ENCODE measurements at regions not wholly inside any gene's neighbourhood (a gene's known extent, or its start where the extent isn't known, plus 50 kb on each side); places are given as distances from the start of the nearest gene placed in this dataset.
A peak's percentile ranks its signal among the peaks of the same experiment; 100 is the strongest.
"Not testable (repeated sequence)": the region's sequence is repeated elsewhere in the genome, so short reads cannot be mapped to it uniquely, and the experiment has no call there.

DNA sequence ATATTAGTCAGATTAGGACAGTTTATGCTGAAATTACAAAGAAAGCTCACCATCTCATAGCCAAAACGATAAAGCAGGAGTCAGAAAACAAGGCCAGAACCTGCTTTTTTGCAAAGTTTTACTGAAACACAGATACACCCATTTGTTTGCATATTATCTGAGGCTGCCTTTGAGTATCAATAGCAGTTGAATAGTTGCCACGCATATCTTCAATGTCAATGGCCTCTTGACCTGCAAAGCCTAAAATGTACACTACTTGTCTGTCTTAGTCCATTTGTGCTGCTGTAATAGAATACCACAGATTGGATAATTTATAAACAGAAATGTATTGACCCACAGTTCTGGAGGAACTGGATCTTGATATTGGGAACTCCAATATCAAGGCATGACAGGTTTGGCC is 94.1 kb upstream of the NT5E start:
- DNase-seq: no peak

DNA sequence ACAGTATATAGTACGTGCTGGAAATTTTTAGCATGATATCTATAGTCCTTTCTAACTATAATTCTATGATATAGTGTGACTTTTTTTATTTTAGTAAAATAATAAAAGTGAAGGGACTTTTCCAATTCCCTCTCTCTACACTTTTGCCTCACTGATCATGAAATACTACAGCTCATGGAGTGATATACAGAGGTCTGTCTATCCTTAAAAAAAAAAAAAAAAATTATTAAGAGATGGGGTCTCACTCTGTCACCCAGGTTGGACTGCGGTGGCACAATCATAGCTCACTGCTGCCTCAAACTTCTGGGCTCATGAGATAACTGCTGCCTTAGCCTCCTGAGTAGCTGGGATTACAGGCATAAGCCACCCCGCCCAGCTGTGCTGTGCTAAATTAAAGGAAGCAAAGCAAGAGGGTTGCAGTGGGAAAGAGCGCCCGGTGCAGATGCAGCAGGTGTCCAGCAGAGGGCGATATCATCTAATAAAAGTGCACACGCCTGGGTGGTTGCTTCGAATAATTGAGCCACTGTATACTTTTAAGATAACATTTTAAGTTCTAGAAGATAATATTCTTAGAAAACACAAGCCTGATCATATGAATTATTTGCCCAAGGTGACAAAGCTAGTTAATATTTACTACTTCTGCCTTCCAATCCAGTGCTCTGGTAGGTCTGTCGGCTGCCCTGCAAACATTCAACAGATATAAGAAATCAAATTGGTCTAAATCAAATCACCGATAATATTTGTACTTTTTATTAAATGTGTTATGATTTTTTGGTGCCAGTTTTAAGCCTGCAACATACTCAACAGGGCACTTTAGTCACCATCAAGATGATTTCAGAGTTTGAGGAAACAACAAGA is 94.9 kb upstream of the NT5E start:
- peak; percentile 65 for DNase-seq

DNA sequence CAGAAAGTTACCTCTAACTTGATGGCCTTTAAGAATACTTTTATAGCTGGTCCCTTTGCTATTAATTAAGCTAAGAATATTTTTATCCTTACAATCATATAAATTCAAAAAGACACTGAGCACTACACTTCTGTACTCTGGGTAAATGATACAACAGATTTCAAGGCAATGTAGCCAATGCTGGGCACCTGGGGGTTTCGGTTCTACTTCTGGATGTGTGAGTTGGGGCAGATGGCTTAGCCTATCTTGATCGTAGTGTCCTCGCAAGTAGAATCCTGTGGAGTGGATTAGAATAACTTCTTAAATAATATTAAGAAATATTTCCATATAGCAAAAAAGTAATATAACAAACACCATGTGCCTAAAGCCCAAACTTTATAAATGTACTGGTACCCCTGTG is 96.9 kb upstream of the NT5E start:
- DNase-seq: no peak

DNA sequence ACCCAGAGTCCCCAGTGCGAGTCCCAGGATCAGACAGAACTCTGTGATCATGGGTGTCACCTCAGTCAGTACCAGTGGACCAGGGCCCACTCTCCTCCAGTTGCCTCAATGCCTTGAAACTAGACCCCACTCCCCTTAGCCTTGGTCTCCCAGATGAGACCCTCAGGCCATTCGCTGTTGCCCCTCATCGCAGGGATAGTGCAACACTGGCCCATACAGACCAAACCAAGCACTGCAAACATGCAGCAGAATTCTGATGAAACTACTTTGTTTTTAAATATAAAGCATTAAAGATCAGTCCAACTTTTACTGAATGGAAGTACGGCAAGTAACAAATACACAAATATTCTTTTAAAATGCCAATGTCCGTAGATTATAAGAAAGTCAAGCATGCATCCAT is 101.2 kb upstream of the NT5E start:
- DNase-seq: no peak

DNA sequence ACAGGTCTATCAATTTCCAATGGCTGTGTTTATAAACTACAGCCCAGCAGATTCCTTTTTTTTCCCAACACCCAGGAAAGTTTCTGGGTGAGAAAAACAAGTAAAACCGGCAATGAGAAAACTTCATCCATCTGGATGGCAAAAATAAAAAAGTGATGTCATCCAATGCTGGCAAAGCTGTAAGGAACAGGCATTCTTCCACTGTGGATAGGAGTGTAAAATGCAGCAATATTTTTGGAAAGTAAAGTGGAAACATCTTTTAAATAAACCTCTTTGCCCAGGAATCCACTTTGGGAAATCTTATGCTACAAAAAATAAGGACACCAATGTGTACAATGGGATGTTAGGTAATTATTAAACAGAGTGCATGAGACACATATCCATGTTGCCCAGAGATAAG is 102.1 kb upstream of the NT5E start:
- DNase-seq: no peak

DNA sequence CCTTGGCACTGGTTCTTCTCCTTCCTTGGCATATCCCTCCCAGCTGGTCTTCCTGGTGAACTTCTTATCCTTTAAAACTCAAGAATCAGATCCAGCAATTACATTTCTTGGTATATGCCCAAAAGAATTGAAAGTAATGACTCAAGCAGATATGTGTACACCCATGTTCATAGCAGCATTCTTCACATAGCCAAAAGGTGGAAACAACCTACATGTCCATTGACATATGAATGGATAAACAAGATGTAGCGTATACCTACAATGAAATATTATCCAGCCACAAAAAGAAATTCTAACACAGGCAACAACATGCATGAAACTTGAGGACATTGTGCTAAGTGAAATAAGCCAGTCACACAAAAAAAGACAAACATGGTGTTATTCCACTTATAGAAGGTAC is 103.7 kb upstream of the NT5E start:
- DNase-seq: no peak

DNA sequence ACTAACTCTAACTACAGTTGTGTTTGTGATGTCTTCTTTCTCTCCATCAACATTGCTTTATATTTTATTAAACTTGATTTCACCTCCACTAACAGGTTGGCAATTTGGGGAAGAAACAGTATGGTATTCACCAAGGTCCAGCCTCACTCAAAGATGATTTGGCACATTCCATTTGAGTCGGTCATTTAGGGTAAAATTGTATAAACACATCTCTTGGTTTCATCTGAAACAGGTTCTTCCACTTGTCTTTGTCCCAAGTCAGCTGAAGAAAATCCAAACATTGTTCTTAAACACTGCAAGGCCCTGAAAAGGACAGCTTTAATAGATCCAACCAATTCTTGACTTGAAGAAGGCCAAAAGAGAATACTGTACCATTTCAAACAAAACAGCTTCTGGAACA is 104.9 kb upstream of the NT5E start:
- DNase-seq: no peak

DNA sequence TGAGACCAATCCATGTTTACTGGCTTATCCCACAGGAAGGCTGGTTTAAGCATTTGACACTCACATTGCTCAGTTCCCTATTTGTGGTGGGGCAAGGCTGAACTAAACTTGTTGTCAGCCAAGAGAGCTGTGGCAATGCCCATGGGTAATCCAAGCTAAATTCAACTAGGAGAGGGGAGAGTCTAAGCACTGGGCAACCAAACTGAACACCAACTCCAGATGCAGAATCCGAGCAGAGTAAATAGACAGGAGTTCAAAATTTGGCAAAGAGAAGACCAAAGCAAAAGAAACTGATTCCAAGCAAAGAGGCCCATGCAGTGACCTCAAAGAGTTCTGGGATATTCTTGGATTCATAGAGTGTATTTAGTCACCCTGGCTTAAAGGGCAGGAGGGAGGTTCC is 106.5 kb upstream of the NT5E start:
- DNase-seq: no peak

DNA sequence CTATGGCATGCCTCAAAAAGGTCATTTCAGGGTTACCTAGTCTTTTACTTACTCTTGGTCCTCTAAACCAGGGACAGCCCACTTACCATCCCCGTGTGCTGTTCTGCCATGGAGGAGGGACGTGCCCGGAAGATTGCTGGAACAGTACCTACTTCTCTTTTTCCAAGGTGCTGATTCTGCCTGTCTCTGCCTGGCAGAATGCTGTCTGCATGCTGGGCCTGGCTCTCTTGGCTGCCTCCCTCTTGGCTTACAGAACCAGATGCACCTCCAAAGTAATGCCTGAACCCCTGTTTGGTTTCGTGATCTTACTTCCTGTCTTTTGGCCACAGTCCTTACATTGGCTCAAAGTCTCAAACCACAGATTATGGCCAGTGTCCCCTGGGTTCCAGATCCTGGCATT is 120.7 kb upstream of the NT5E start:
- no peak for DNase-seq

DNA sequence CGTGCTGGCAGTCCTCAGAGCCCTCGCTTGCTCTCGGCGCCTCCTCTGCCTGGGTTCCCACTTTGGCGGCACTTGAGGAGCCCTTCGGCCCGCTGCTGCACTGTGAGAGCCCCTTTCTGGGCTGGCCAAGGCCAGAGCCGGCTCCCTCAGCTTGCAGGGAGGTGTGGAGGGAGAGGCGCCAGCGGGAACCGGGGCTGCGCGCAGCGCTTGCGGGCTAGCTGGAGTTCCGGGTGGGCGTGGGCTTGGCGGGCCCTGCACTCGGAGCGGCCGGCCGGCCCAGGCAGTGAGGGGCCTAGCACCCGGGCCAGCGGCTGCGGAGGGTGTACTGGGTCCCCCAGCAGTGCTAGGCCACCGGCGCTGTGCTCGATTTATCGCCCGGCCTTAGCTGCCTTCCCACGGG is 124.1 kb upstream of the NT5E start:
- not testable (repeated sequence) for DNase-seq

DNA sequence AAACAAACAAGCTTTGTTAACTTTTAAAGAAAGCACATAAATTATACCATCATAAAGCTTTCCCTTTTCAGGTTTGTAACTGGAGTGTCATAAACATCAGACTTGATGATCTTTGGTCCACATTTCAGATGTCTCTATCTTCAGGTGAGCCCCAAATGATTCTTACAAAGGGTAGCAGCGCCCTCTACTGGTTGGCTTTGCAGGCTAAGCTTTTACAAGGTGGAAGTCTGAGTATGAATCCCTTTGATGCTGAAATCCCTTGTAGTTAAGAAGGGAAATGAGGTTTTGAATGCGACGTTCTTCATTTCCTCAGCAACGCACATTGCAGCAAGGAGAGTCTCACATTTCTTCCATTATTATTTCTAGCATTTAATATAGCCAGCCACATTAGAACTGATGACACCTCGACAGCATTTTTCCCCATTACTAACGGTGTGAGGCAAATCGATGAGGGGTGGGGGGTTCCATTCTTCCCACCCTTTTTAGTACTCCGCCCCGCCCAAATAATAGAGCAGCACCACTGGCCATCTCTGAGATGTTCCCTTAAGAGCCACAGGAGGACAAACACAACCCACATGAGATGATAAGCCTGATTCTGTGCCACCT is 126.3 kb upstream of the NT5E start:
- peak; percentile 81 for DNase-seq

DNA sequence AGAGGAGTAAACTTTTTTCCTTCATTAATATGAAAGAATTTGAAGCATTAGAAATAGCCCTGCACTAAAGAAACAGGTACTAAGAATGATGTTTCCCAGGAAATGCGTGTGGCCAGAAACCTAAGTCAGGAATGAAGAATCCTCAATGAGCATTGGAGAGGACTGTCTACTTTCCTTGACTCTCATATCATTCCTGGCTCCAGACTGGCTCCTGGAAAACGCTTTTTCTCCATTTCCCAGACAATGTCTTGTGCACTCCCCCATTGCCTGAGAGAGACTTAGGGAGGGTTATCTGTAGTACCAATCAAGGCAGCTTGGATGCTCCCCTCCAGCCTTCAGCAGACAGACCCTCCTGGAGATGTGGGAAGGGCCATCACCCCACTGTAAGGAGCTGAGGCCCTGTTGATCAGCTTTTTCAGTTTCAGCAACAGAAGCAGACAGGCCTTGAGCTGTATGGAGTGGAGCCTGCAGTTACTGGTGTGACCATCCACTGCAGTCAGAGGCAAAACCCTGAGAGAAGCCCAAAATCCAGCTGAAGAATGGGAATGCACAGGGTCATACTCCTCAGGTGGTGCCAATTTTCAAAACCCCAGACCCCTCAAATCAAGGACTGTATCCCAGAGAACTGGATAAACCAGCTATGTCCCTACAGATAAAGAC is 127.3 kb upstream of the NT5E start:
- no peak for DNase-seq

DNA sequence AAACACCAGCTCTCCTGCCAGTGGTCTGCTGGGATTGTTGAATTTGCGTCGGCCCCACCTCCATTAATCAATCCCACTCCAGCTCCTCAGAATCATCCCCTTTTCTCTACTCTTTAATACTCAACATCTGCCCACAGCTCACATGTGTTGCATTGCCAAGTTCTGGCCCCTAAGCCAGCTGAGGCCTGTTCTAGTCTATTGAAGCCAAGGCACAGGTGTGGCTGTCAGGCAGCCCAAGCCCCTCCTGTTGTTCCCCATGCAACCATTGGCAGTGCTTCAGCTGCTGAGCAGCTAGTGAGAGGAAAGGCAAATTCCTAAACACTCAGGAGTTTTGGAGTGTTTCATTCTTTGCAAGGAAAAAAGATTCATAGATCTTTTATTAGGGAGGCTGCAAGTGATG is 128.0 kb upstream of the NT5E start:
- no peak for DNase-seq

DNA sequence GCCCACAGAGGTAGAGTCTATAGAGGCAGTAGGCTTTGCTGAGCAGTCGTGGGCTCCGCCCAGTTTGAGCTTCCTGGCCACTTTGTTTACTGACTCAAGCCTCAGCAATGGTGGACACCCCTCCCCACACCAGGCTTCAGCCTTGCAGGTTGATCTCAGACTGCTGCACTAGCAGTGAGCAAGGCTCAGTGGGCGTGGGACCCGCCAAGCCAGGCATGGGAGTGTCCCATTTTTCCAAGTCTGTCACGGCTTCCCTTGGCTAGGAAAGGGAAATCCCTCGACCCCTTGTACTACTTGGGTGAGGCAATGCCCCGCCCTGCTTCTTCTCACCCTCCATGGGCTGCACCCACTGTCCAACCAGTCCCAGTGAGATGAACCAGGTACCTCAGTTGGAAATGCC is 135.3 kb upstream of the NT5E start:
- DNase-seq: no peak

DNA sequence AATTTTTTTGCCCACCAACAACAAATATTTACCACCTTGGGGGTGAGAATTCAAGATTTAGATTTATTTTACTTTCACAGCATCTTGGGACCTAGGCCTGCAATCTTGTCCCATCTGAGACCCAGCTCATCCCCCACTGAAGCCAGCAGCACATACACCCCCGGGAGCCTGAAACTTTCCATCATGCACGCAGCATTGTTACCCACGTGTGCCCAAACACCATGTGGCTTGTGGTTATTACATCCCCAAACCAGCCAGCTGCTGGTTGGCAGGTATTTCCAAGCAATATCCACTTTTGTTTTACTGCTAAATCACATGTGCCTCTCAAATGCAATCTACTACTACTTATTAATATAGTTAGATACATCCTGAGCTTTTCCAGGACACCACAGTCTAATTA is 149.3 kb upstream of the NT5E start:
- no peak for DNase-seq

DNA sequence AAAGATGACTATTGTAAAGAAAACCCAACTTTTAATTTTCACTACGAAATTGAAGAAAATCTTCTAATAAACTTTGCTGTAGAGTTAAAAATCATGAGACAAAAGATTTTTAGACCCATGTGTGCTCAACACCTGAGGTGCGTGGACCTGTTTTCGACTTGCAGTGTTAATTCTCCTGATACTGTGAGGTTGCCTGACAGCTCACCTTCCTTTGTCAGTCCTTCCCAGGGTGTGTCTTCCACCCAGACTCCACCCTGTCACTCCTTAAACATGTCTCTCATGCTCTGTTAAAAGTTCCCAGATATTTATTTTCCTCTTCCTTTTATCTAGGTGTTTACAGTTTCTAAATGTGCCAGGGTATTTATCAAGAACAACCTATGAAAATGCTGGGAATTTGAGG is 151.3 kb upstream of the NT5E start:
- no peak for DNase-seq

DNA sequence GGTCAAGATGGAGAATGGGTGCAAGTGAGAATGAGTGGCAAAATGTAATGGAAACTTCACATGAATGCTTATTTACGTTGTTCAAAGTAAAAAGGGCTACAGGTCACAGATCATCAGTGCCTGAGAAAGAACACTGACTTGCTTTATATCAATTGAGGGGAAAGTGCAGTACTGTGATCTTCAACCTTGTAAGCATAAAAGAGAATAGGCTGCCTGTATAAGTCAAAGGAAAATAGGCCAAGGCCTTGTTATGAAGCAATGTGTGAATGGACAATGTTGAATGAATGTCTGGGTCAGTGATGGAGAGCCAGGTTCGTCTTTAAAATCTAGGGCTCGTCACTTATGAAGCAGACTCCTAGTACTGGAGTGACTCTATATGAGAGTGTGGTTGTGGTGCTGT is 158.6 kb upstream of the NT5E start:
- DNase-seq: no peak

DNA sequence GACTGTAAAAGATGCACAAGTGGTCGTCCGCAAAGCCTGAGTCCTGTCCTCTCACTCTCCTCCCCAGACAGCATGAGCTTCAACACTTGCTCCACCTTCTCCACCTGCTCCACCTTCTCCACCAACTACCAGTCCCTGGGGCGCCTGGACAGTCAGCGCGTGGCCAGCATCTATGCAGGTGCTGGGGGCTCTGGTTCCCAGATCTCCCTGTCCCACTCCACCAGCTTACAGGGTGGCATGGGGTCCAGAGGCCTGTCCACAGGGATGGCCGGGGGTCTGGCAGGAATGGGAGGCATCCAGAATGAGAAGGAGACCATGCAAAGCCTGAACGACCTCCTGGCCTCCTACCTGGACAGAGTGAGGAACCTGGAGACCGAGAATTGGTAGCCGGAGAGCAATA is 162.2 kb upstream of the NT5E start:
- no peak for DNase-seq

DNA sequence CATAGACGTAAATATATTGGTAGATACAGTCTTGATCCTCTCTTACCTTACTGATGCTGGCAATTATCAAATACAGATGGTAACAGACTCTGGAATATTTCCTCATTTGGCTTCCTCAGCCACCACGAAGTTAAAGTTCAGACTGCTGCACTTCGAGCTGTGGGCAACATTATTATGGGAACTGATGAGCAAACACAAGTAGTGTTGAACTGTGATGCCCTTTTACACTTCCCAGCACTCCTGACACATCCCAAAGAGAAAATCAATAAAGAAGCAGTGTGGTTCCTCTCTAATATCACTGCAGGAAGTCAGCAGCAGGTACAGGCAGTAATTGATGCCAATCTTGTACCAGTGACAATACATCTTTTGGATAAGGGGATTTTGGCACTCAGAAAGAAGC is 162.7 kb upstream of the NT5E start:
- no peak for DNase-seq

DNA sequence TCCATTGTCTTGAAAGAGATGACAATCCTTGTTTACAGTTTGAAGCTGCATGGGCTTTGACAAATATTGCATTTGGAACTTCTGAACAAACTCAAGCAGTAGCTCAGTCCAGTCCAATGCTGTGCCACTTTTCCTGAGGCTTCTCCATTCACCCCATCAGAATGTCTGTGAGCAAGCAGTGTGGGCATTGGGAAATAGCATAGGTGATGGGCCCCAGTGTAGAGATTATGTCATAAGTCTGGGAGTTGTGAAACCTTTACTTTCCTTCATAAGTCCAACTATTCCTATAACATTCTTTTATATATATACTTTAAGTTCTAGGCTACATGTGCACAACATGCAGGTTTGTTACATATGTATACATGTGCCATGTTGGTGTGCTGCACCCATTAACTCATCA is 163.4 kb upstream of the NT5E start:
- not testable (repeated sequence) for DNase-seq

DNA sequence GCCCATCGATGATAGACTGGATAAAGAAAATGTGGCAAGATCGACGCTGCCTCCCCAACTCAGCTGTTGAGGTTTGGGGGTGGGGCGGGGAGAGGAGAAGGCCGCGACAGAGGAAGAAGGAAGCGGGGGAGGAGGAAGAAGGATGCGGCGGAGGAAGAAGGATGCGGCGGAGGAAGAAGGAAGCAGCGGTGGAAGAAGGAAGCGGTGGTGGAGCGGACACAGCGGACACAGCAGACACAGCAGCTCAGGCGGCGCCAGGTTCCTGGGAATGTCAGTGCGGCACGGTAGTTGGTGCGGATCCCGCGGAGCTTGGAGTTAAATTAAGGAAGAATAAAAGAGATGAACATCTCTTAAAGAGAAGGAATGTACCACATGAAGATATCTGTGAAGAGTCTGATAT is 163.9 kb upstream of the NT5E start:
- no peak for DNase-seq

DNA sequence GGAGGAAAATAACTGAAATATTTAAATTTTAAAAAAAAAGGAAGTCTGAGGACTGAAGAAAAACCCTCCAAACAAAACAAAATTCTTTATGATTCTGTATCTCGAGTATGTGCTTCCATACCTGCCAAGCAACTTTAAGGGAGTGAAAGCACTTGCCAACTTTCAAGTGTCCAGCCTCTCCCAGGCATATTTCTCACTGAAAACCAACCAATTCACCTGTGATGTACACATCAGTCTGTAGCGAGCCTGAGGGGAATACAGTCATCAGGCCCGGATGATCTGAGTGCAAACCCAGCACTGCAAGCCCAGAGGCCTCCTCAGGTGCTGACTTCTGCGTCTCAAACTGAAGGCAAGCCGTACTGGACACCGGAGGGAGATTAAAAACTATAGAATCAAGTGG is 164.8 kb upstream of the NT5E start:
- DNase-seq: no peak

DNA sequence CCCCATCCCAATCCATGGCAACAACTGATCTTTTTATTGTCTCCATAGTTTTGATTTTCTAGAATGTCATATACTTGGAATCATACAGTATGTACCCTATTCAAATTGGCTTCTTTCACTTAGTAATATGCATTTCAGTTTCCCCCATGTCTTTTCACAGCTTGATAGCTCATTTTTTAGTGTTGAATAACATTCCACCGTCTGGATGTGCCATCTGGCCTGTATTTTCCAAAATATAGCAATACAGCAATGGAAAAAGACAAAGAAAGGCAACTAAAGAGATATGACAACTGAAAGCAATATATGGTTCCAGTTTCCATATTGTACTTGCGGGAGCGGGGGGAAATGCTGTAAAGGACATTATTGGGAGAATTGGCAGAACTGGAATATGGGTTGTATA is 166.4 kb upstream of the NT5E start:
- no peak for DNase-seq

DNA sequence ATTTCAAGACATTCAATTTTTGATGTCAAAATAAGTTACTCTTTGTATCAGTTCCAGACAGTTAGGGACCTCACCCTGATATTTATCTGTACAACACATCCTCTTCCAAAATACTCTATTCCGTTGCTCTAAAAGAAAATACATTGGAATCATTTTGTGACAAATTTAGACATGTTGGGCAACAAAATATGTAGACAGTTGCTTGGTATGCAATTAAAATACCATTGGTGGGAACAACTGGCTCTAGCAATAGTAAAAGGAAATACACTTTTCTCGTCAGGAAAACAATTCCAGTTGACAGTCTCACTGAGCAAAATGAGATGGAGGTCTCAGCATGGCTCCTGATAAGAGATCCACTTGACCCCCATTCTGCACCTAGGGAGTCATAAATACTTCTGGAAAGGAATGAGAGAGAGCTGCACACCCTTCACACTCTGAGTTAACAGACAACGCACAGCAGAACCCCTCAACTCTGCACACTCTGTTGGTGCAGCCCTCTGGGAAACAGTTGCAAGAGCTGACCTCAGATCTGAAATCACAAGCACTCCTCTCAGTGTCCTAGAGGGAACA is 171.3 kb upstream of the NT5E start:
- no peak for DNase-seq

Data from stimulated activated CD4-positive, alpha-beta T cell treated with anti-CD3 and anti-CD28 coated beads, Interleukin-15, amount 100 ng/mL, for 24 hours (primary cell).